NCI-H446 treated with DMSO at 0.1 percent for 48 hours (cell line): ENCODE measurements at regions not wholly inside any gene's neighbourhood (a gene's known extent, or its start where the extent isn't known, plus 50 kb on each side); places are given as distances from the start of the nearest gene placed in this dataset.

Experiments
- DNase-seq: peaks from one replicate; lab custom pipeline; 2025; lab: John Stamatoyannopoulos, UW

DNA sequence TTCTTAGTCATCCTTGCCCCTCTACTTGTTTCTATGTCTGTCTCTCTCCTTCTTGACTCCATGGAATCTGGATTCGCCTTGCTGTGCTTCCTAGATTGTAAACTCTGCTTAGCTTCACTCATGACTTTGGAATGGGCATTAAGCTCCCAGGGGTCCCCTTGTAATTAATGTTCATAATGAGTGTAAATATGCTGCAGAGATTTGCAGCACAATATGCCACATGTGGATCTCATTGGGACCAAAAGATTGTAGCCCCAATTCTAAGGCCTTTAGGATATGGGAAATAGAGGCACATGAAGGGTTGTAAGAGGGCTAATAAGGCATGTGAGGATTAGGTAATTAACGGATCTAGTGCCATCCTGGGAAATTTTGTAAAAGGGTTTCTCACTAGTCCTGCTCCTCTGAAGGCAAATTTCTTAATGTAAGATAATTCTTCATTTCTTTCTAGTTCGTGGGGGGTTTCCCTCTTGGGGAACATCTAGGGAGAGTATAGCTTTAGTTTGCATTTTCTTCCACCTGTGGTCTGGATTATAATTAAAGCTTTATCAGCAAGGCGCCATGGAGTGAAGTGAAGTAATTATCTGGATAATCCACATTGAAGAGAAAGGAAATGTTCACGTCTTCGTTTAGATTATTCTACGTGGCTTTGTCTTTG is 659.2 kb upstream of the PLXNA2 start:
- no peak for DNase-seq

DNA sequence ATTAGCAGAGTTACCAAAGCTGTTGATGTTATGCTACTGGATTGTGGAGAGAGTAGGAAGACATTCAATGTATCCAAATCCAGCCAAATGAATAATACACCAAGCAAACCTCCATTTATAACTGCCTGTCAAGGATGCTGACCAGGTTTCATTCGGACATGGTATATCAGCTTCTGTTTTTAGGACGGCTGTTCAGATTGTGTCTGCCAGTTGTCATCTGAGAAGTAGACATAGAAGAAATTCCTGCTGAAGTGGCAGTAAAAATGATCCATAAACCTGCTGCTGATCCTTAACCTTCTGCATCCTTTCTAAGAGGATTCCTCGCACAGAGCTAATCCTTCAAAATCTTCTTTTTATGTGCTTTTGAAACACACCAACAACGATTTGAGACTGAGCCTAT is 663.6 kb upstream of the PLXNA2 start:
- no peak for DNase-seq

DNA sequence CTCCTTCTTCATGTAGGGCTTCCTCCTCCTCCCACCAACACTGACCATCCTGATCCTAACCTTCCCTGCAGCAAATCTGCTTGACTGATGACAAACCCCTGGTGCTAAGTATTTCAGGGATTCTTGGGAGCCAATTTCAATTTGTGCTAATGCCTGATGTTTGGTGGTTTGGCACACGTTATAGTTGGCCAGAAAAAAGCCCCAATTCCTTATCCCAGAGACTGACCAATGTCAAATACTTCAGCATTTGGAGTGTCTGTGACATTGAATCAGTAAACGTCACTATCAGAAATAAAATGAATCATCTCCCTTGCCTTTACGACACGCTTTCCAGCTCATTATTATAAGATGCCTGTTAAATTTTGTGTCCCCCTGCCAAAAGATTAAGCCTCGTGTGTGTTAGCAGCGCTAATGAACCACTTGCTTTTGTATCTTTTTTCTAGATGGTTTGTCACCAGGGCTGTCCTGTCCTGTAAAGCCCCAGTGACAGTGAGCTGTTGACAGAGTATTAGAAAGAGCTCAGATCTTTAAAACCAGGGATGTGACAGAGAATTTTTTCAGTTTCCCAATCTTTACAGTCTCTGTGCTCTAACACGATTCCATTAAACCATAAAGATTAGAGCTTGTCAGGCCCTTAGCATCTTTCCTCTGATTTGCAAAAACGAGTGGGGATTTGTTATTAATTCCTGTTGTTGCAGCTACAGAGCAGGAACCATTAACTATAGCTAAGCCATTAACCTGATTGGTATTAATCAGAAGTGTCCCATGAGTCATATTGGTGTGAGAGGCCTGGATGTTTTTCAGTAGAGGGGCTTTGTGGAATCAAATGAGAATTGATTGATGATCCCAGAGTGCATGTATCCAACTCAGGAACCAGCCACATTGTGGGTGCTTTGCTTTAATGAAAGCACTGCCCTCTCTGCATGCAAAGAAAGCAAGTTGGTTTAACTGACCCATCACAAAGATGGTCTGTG is 665.1 kb upstream of the PLXNA2 start:
- DNase-seq: no peak

DNA sequence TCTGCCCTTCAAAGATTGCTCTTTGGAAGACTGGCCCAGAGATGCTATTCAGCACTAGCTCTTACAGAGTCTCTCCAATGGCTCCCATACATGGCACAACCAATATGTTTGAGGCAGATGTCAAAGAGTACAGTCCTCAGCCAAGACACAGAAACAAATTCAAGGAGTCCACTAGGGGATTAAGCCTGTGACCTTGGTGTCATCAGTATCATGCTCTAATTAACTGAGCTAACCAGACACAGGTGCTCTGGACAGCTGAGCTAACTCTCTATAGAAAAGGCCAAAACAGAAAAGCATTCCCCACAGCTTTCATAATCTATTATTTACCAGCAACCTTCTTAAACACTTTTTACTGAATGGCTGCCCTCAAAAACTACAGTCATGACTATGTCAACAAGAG is 666.0 kb upstream of the PLXNA2 start:
- no peak for DNase-seq

DNA sequence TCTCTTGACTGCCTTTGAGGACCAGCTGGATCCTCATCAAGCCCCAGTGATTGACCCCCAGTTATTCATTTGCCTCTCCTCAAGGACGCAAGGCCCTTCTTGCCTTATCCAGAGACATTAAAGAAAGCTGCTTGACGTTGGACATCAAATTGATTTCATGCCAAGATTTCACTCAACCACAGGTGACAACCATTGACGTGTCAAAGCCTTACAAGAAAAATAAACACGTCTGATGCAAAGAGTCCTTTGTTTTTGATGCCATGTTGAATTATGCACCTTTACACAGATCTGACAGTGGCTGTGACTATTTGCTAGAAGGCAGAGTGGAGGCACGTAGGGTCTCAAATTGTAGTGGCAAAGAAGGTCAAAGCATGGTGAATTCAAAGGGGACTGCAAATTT is 666.2 kb upstream of the CAMK1G start:
- DNase-seq: no peak

DNA sequence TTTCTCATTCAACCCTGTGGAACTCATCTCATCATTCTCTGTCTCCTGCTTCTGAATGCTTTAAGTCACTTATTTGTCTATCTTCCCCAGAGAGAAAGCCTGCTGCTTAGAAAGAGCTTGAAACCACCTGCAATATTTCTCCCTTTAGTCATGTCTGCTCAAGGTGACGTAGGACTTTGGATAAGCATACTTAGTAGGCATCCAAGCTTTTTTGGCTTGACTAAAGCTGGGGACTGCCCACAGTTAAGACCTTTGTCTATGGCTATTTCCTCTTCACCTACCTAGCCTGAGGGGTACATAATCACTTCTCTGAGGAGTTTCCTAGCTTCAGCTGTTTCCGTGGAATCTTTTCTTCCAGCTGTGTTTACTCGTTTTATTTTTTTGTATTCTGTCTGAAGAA is 665.8 kb upstream of the CAMK1G start:
- DNase-seq: no peak

DNA sequence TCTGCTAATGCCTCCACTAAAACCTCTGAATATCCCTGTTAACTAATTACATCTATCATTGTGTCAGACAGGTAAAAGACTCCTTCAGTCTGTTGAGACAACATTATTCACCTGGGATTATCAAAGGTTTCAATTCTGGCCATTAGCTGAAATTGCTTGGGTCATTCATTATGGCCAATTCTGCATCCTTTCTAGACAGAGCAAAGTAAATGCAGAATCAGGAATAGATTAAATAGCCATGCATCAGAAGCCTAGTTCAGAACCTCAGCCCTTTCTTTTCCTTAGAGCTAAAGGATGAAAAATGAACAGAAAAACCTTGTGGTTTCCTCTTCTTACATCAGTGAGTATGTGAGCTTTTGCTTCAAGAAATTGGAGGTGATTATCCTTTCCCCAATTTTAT is 665.4 kb upstream of the CAMK1G start:
- no peak for DNase-seq

DNA sequence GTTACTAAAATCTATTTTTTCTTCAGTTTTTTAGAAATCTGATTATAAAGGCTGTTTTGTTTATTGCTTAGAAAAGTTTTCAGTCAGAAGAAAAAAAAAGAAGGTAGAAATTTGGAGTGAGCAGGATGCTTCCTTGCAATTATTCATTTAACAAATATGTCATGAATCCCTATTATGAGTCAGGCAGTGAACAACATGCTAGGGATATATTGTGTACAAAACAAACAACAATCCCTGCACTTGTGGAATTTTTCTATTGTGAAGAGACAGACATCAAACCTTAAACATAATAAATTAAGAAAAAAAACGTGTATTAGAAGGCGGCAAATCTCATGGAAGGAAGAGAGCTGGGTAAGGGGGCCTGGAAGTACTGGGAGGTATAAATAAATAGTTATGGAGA is 664.1 kb upstream of the CAMK1G start:
- DNase-seq: no peak

DNA sequence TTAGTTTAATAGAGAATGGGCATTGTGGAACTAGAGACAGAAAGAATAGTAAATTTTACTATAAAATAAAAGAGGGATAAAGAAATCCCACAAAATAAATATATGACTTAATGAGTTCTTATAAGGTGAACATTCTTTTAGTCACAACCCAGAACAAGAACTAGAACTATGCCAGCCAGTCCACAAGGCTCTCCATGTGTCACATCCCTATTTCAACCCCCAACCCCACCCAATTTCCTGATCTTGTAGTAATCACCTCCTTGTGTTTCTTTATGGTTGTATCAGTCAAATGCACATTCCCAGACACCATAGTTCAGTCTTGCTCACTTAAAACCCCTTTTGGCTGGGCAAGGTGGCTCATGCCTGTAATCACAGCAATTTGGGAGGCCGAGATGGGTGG is 662.3 kb upstream of the CAMK1G start:
- no peak for DNase-seq

DNA sequence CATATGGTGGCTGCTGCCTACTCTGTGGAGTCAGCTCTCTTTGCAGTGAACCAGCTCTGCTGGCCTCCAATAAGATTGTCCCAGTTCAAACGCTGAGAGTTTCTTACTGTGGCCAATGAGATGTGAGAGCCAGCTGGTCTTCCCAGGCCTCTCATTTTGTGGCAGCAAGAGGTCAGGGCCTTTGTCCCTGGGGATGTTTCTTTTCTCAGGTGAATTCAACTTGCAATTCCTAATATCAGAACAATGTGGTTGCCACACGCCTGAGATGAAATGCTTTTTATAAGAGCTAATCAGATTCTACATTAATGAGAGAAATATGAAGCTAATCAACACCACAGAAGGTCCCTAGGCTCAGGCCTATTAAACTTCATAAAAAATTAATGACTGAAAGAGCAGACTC is 660.1 kb upstream of the CAMK1G start:
- no peak for DNase-seq

DNA sequence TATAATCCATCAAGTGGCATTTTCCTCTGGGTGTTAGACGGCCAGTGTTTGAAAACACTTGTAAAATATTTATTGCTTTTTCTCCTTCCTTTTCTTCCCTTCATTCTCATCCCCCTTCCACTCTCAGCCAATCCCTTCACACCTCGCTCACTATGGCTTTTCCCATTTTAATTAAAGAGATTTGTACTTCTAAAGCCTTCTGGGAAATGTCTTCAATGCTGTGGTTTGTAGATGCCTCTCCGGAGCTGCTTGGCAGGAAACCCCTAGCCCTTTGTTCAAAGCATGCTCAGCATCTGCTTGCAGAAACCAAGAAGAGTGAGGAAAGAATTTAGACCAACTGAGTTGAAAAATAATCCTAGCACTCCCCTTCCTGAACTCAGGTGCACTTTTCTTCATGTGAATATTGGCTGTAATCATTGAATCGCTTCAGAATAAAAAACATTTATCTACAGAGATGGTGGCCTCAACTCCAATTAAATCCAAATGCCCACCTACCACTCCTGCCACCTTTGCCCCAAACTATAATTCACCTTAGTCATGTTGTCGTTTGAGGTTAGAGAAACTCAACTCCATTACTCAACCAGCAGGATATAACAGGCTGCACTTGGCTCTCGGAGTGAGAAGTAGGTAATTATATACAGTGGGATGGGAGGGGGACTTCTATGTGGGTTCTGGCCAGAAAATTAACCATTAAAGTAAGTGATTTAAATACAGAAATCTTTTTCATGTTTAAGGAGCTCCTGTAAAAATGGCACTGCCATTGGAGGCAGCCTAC is 659.4 kb upstream of the CAMK1G start:
- peak; percentile 13 for DNase-seq

DNA sequence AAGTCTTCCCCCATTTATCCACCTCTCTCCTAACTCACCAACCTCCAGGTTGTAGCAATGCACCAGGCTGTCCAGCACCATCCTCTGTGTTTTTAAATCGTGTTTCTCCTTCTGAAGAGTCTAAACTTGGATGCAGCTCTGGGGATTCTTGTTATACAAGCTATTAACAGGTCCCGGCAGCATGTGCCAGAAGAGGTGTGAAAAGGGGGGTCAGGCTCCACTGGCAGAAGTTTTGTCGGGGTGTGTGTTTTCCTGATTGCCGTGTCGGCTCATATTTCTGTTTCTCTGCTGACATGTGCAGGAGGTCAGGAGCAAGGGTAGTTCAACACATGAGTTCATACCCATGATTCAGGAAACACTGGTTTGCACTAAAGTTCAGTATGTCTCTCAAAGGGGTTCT is 658.6 kb upstream of the CAMK1G start:
- DNase-seq: no peak

DNA sequence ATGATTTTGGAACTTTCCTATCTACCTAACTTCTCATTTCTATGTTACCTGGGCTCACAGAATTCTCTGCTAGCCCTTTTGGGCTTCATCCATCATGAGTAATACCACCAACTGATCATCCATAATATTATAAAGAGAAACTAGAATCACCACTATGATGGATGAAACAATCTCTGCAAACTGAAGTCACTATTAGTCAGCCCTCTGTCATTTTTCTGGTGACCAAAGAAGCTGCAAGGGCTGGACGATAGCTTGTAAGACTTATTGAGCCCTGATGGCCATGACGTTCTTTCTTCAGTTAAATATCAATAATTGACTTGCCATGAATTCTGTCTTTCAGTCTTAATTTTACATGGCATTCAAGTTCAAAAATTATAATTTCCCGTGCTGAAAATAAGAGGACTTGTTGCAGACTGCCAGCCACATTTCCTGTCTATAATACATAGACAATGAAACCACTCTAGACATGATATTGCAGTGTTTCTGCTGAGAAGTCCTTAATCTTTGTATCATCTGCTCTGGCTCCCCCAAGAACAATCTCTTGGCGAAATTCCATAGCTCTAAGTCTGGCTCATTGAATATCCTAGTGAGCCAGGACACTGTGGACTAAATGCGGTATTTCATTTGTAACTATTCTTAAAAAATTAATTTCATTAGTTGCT is 655.0 kb upstream of the CAMK1G start:
- DNase-seq: peak; percentile 16

DNA sequence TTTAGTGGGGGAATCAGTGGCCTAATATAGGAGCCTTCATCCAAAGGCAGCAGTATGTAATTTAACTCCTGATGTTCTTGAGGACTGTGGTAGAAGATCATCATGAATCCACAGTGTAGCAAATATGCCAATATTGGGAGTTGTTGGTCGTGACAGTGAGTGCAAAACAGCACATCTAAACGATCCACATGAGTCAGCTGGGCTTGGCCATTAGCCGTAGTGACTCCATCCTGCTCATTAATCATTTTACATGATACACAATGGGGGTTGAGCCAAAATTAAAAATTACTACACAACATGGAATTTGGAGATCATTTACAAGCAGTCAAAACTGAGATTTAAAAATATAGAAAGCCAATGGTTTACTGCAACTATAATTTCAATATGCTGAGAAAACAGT is 653.9 kb upstream of the CAMK1G start:
- DNase-seq: peak; percentile 80

DNA sequence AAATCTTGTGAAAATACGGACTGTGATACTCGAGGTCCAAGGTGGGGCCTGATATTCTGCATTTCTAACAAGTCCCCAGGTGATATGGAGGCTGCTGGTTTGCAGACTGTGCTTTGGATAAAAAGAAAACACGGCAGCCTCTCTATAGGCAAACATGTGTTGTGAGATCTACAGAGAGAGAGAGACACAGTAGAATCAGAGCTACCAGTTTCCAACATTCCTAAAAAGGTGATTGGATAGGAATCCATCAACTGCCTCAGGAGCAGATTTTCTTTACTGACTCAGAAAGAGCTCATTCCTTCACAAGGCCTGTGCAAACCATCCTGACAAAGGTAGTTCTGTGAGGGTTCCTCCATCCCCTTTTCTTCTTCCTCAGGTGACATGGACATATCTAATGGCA is 651.6 kb upstream of the CAMK1G start:
- DNase-seq: no peak

DNA sequence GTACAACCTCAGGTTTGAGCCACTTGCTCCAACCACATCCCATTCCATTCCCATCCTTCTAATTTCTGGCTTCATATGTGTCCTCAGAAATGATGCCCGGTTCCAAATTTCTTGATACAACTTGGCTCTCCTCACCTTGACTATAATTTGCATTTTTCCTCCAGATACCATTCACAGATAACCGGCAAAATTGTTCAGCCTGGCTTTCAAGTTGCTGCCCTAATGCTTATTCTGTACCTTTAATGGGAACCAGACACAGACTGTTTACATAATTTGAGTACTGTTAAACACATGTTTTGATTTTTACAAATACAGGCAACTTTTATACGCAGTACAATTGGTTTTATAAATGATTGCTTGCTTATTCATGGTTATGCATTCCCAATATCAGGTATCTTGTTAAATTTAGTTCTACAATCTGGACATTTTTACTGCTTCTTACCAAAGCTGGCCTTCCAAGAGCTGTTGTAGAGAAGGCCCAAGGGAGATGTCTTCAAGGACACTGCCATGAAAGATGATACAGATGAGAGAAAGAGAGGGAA is 649.5 kb upstream of the CAMK1G start:
- no peak for DNase-seq

DNA sequence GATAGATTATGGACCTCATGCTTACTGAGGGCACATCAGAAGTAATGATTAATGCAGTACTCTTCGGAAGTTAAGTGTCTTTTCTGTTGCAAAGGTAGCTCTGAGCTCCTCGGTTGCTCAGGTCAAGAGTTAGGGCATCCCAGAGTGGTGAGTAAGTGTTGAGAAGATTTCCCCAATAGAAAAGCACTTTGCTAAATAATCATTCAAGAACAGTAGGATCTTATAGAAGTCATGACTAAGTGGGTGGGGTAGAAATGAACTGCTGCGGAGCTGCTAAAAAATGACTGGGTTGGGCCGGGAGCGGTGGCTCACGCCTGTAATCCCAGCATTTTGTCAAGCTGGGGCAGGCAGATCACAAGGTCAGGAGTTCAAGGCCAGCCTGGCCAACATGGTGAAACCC is 648.6 kb upstream of the CAMK1G start:
- no peak for DNase-seq

DNA sequence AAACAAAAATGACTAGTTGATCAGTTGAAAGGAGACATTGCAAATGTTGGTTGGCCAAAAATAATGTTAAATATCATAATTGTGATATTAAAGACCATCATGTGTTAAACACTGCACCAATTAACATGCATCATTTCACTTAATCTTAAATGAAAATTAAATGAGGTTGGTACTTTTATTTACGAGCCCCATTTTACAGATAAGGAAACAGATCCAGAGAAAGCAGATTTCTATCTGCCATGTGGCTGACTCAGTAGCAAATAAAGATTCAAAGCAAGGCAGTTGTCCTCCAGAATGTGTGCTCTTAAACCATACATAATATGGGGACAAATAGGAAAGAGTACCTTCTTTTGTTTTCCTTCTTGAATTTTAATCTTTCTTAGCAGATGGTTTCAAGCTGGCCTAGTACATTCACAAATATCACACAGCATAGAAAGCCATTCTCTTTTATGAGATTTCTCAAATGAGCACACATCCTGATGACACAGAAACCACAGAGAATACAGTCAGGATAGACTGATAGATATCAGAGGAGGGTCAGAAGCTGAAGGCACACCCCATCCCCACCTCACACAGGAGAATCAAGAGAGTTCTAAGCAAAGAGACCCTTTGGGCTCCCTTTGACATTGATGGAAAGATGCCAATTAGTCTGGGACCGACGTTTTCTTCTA is 647.9 kb upstream of the CAMK1G start:
- DNase-seq: no peak

DNA sequence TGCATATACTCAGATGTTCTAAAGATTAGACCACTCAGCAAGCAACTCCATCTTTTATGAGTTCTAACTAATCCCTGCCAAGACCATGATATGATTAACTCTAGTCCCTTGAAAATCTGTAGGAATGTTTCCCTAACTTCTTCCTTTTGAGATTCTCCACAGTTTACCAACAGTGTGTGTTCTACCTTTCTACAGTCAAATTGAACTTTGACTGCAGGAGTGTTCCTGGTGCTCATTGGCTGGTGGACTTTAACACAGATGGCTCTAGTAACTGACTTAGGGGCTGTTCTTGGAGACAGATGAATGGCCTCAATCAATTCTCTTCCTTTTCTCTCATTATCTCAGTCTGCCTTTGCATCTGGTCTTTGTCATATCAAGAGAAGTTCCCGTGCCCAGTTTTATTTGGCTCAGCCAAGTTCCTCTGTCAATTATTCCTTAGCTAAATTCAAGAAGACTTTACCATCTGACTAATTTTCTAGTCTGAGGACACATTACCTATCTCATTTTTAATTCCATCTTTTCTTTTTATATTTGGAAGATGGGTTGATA is 643.9 kb upstream of the CAMK1G start:
- peak; percentile 88 for DNase-seq

DNA sequence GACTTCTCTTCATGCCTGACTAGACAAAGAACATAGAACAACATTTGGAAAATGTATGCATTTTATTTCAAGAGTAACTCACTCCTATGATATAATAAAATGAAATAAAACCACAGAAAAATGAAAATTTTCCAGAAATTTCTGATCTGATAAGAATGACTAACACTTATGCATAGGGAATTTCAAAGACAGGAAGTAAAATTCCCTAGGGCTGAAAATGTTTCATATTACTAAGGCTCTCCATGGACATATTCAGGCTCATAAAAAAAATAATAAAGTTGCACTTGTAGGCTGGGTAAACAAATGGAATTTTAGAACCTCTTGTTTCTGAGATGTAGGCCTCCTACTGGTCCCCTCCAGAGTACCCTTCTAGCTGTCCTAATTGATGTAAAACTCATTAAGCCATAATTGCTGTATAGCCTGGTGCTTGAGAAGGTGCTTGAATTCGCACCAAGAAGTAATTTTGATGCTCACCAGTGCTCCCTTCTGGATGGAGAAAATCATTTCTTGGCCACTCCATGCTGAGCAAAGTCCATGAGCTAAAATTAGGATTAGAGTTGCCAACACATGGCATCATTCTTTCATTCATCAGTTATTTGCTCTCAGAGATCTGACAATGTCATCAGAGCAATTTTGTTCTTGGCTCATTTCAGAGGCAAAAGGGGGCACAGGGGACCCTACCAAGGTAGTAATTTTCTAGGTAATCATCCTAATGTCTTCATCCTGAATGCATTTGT is 641.0 kb upstream of the CAMK1G start:
- peak; percentile 92 for DNase-seq
